Astrocyte (in vitro differentiated cells and primary cell): ENCODE measurements at regions not wholly inside any gene's neighbourhood (a gene's known extent, or its start where the extent isn't known, plus 50 kb on each side); places are given as distances from the start of the nearest gene placed in this dataset.

ENCODE experiments used
- DNase-seq: peaks from one replicate; pipeline ENCODE4 v3.0.0-alpha.2; 2010; ENCODE audit warnings: low read depth
- FAIRE-seq: peaks from 2 replicates; lab custom pipeline; 2011; peaks lifted over from hg19 to GRCh38; lab: Jason Lieb, UNC
- H2AFZ ChIP-seq: 2 replicates; pipeline ENCODE4 v1.6.0; 2012; ENCODE audit warnings: low read depth, low read length, inconsistent platforms
- H3K27ac ChIP-seq: 2 replicates; pipeline ENCODE4 v1.5.1; 2011; ENCODE audit warnings: low read depth, low read length, inconsistent platforms
- H3K27me3 ChIP-seq: 2 replicates; pipeline ENCODE4 v1.6.0; 2011; ENCODE audit warnings: low read length, inconsistent platforms; ENCODE audit not compliant: insufficient read depth
- H3K36me3 ChIP-seq: 2 replicates; pipeline ENCODE4 v1.5.1; 2011; ENCODE audit warnings: low read length, inconsistent platforms; ENCODE audit not compliant: insufficient read depth
- H3K4me1 ChIP-seq: 2 replicates; pipeline ENCODE4 v1.5.1; 2011; ENCODE audit warnings: low read length, inconsistent platforms; ENCODE audit not compliant: insufficient read depth
- H3K4me2 ChIP-seq: 2 replicates; pipeline ENCODE4 v1.6.0; 2012; ENCODE audit warnings: low read length, inconsistent platforms
- H3K4me3 ChIP-seq: 2 replicates; pipeline ENCODE4 v1.5.1; 2011; ENCODE audit warnings: low read depth, mild to moderate bottlenecking, low read length, inconsistent platforms; ENCODE audit not compliant: insufficient read depth
- H3K79me2 ChIP-seq: 2 replicates; pipeline ENCODE4 v1.6.0; 2012; ENCODE audit warnings: mild to moderate bottlenecking, low read length, inconsistent platforms; ENCODE audit not compliant: insufficient read depth
- H3K9ac ChIP-seq: 2 replicates; pipeline ENCODE4 v1.6.0; 2012; ENCODE audit warnings: mild to moderate bottlenecking, low read length, inconsistent platforms
- H3K9me3 ChIP-seq: 2 replicates; pipeline ENCODE4 v1.5.1; 2012; ENCODE audit warnings: low read depth, mild to moderate bottlenecking, low read length, inconsistent platforms; ENCODE audit not compliant: insufficient read depth
- H4K20me1 ChIP-seq: 2 replicates; pipeline ENCODE4 v1.6.0; 2012; ENCODE audit warnings: low read length, inconsistent platforms; ENCODE audit not compliant: insufficient read depth
- H3K27ac Mint-ChIP-seq: one replicate; pipeline ENCODE4 v1.8.0; 2021; ENCODE audit warnings: mild to moderate bottlenecking, mixed read lengths; ENCODE audit not compliant: unreplicated experiment
- H3K27me3 Mint-ChIP-seq: one replicate; pipeline ENCODE4 v1.8.0; 2021; ENCODE audit warnings: low read depth, mixed read lengths; ENCODE audit not compliant: unreplicated experiment
- H3K36me3 Mint-ChIP-seq: one replicate; pipeline ENCODE4 v1.8.0; 2021; ENCODE audit warnings: low read depth, mixed read lengths; ENCODE audit not compliant: unreplicated experiment
- H3K4me1 Mint-ChIP-seq: one replicate; pipeline ENCODE4 v1.8.0; 2021; ENCODE audit warnings: low read depth, mixed read lengths; ENCODE audit not compliant: unreplicated experiment
- H3K4me3 Mint-ChIP-seq: one replicate; pipeline ENCODE4 v1.8.0; 2021; ENCODE audit warnings: mild to moderate bottlenecking, moderate library complexity, mixed read lengths; ENCODE audit not compliant: unreplicated experiment
- H3K9me3 Mint-ChIP-seq: one replicate; pipeline ENCODE4 v1.8.0; 2021; ENCODE audit warnings: mild to moderate bottlenecking, mixed read lengths; ENCODE audit not compliant: unreplicated experiment
- CTCF ChIP-seq: IDR thresholded peaks from 2 replicates; pipeline ENCODE4 v1.5.1; 2011; ENCODE audit warnings: low read depth, mild to moderate bottlenecking, inconsistent platforms, low read length, moderate library complexity; ENCODE audit not compliant: insufficient read depth
- EZH2 ChIP-seq: IDR thresholded peaks from 2 replicates; pipeline ENCODE4 v1.6.1; 2012; ENCODE audit warnings: mild to moderate bottlenecking, low read length, inconsistent platforms; ENCODE audit not compliant: insufficient read depth

- no peaks in the 10 kb centered on the region for H3K36me3 ChIP-seq
- H3K4me2 ChIP-seq, result no peak overlapping the region
- H3K27me3 ChIP-seq, result no peaks in the 10 kb centered on the region
- H3K27ac ChIP-seq, result no peak overlapping the region
- no peak overlapping the region for H2AFZ ChIP-seq
- Mint-ChIP-seq H3K36me3 (no peaks in the 10 kb centered on the region), H3K4me3 (no peak overlapping the region), H3K27ac (no peak overlapping the region), H3K9me3 (no peaks in the 10 kb centered on the region), H3K27me3 (no peaks in the 10 kb centered on the region), H3K4me1 (no peaks in the 10 kb centered on the region)
- no peaks in the 10 kb centered on the region for H3K4me1 ChIP-seq
- H3K9ac ChIP-seq, result no peak overlapping the region
- no peak overlapping the region for H3K4me3 ChIP-seq
- H4K20me1 ChIP-seq, result no peaks in the 10 kb centered on the region
- FAIRE-seq (no peak), DNase-seq (no peak)
- TF ChIP-seq EZH2 (no peak), CTCF (no peak)
- H3K9me3 ChIP-seq, result no peaks in the 10 kb centered on the region
- no peaks in the 10 kb centered on the region for H3K79me2 ChIP-seq
Measured at GRCh38 chr3:1955170-1955569, 143.5 kb upstream of the CNTN4 start.

GRCh38 chr3:1955750-1956149, 142.9 kb upstream of the CNTN4 start:
- Mint-ChIP-seq H3K27me3 (no peaks in the 10 kb centered on the region), H3K36me3 (no peaks in the 10 kb centered on the region), H3K27ac (no peak overlapping the region), H3K9me3 (no peaks in the 10 kb centered on the region), H3K4me3 (no peak overlapping the region), H3K4me1 (no peaks in the 10 kb centered on the region)
- H3K9ac ChIP-seq, result no peak overlapping the region
- no peak overlapping the region for H3K27ac ChIP-seq
- DNase-seq (no peak), FAIRE-seq (no peak)
- no peaks in the 10 kb centered on the region for H4K20me1 ChIP-seq
- H3K4me3 ChIP-seq, result no peak overlapping the region
- no peak overlapping the region for H2AFZ ChIP-seq
- H3K79me2 ChIP-seq, result no peaks in the 10 kb centered on the region
- TF ChIP-seq EZH2 (no peak), CTCF (no peak)
- no peaks in the 10 kb centered on the region for H3K36me3 ChIP-seq
- no peaks in the 10 kb centered on the region for H3K27me3 ChIP-seq
- no peaks in the 10 kb centered on the region for H3K9me3 ChIP-seq
- H3K4me1 ChIP-seq, result no peaks in the 10 kb centered on the region
- H3K4me2 ChIP-seq, result no peak overlapping the region

GRCh38 chr3:1960506-1960905, 138.2 kb upstream of the CNTN4 start:
- no peak overlapping the region for H3K4me2 ChIP-seq
- H3K9ac ChIP-seq, result no peak overlapping the region
- H3K4me1 Mint-ChIP-seq, result no peaks in the 10 kb centered on the region
- TF ChIP-seq EZH2 (no peak), CTCF (no peak)
- H3K9me3 ChIP-seq, result no peaks in the 10 kb centered on the region
- no peak overlapping the region for H3K4me3 ChIP-seq
- H3K79me2 ChIP-seq, result no peaks in the 10 kb centered on the region
- DNase-seq, result no peak
- H4K20me1 ChIP-seq, result no peaks in the 10 kb centered on the region
- no peaks in the 10 kb centered on the region for H3K27me3 Mint-ChIP-seq
- no peaks in the 10 kb centered on the region for H3K4me1 ChIP-seq
- no peak overlapping the region for H2AFZ ChIP-seq
- no peaks in the 10 kb centered on the region for H3K36me3 Mint-ChIP-seq
- no peak overlapping the region for H3K27ac Mint-ChIP-seq
- FAIRE-seq, result no peak
- peaks cover 3% of the 10 kb centered on the region for H3K9me3 Mint-ChIP-seq
- no peaks in the 10 kb centered on the region for H3K27me3 ChIP-seq
- no peak overlapping the region for H3K4me3 Mint-ChIP-seq
- H3K36me3 ChIP-seq, result no peaks in the 10 kb centered on the region
- H3K27ac ChIP-seq, result no peak overlapping the region
